ENCODE measurements at regions not wholly inside any gene's neighbourhood (a gene's known extent, or its start where the extent isn't known, plus 50 kb on each side); places are given as distances from the start of the nearest gene placed in this dataset.

GRCh38 chr4:153905231-153905630 lies 116.3 kb upstream of the SFRP2 start:
- H4K91ac ChIP-seq (replicated peaks; ENCODE audit: insufficient read length, low read length) = no peak overlapping the region
- FAIRE-seq = no peak
- H2BK5ac ChIP-seq (ENCODE audit: low read depth, low read length) = no peak overlapping the region
- H3K27me3 ChIP-seq (replicated peaks in 1 of 4; ENCODE audit: control insufficient read depth in 3 of 4, extremely low read depth in 1 of 4, insufficient read depth in 3 of 4, low read length in 3 of 4) = no peaks in the 10 kb centered on the region
- H2BK12ac ChIP-seq (ENCODE audit: low read depth, low read length) = no peak overlapping the region
- H3K4me1 ChIP-seq (replicated peaks in 1 of 4; ENCODE audit: control insufficient read depth in 3 of 4, insufficient read depth in 4 of 4, low read length in 3 of 4) = peaks cover 0 to 3% (median 1%) of the 10 kb centered on the region in 4 experiments; a peak in 2 of 7 replicates
- no peaks in the 10 kb centered on the region for H3K79me2 ChIP-seq (ENCODE audit: control insufficient read depth in 1 of 2, insufficient read depth in 2 of 2, low read length in 2 of 2)
- POLR2A ChIA-PET (ENCODE audit: partially characterized antibody) = no interaction called here
- no peaks in the 10 kb centered on the region for H3K36me3 ChIP-seq (ENCODE audit: control insufficient read depth in 2 of 4, insufficient read depth in 4 of 4, low read length in 3 of 4)
- DNase-seq (ENCODE audit: low read depth in 1 of 2, low spot score in 2 of 2) = no peak
- H3K4me3 ChIP-seq (ENCODE audit: extremely low read depth in 1 of 4, insufficient read depth in 2 of 4, low read depth in 3 of 4, low read length in 4 of 4) = no peak overlapping the region
- H3K14ac ChIP-seq (ENCODE audit: insufficient read length) = no peak overlapping the region
- H2AK5ac ChIP-seq (ENCODE audit: low read depth, low read length) = no peak overlapping the region
- H2BK120ac ChIP-seq (replicated peaks; ENCODE audit: low read depth, low read length) = no peak overlapping the region
- H3K79me1 ChIP-seq (ENCODE audit: low read depth, low read length) = no peaks in the 10 kb centered on the region
- H3K4me2 ChIP-seq (ENCODE audit: insufficient read depth in 1 of 2, low read depth in 2 of 2, low read length in 2 of 2) = no peak overlapping the region
- H3K27ac ChIP-seq (ENCODE audit: low read depth, low read length) = no peak overlapping the region
- no peak overlapping the region for H2BK20ac ChIP-seq (ENCODE audit: low read length)
- H3K9ac ChIP-seq (replicated peaks in 1 of 4; ENCODE audit: extremely low read depth in 1 of 4, low read depth in 3 of 4, low read length in 3 of 4) = no peak overlapping the region
- H4K8ac ChIP-seq (ENCODE audit: extremely low read depth, insufficient read depth, low read length) = no peak overlapping the region
- 94% methylated on average over 7 of the region's 7 CpGs; no CpG with 5 or more reads in 1 of the 2 experiments for WGBS, 2 experiments (ENCODE audit: extremely low coverage in 1 of 2, insufficient coverage in 1 of 2, insufficient read length in 1 of 2, insufficient replicate concordance in 2 of 2, low coverage in 1 of 2, low lambda C conversion rate in 2 of 2, missing lambda C conversion rate in 1 of 2)
- H4K20me1 ChIP-seq (replicated peaks in 1 of 2; ENCODE audit: control insufficient read depth in 1 of 2, insufficient read depth in 2 of 2, low read length in 2 of 2) = no peaks in the 10 kb centered on the region
- no peak overlapping the region for H4K5ac ChIP-seq (ENCODE audit: insufficient read length, low read depth, low read length)
- CTCF ChIA-PET (ENCODE audit: partially characterized antibody) = interaction anchor here (0.6 to 0.9 kb wide), 2 partner anchors 9 to 1756 kb away, joined by 3 to 4 read pairs; no protein-coding TSS in a partner anchor
- H3K18ac ChIP-seq (ENCODE audit: extremely low read depth, low read length) = no peak overlapping the region
- no peak overlapping the region for H3K4ac ChIP-seq (replicated peaks; ENCODE audit: insufficient read length, low read depth, low read length)
- no peak overlapping the region for H2AFZ ChIP-seq (ENCODE audit: low read length)
- no peak overlapping the region for H3K23ac ChIP-seq (ENCODE audit: insufficient read length)
- no peaks in the 10 kb centered on the region for H3K9me3 ChIP-seq (ENCODE audit: insufficient read depth in 2 of 2, low read depth in 1 of 2, low read length in 1 of 2)
- H3K56ac ChIP-seq (replicated peaks; ENCODE audit: insufficient read length, low read depth, low read length) = no peak overlapping the region
- no peak overlapping the region for H2BK15ac ChIP-seq (ENCODE audit: low read length)
- no peaks in the 10 kb centered on the region for H3K23me2 ChIP-seq (ENCODE audit: low read depth, low read length)
- TF ChIP-seq NANOG (IDR thresholded peaks at IDR 0.05; ENCODE audit: insufficient read depth, low read depth, low read length, poor library complexity, severe bottlenecking) (no peak), GTF2F1 (IDR thresholded peaks at IDR 0.05; ENCODE audit: borderline replicate concordance, low read depth, low read length) (no peak), SUZ12 (IDR thresholded peaks at IDR 0.05; ENCODE audit: low read length) (no peak), KDM5A (IDR thresholded peaks at IDR 0.05; ENCODE audit: low read length) (no peak), CBX5 (IDR thresholded peaks at IDR 0.05; ENCODE audit: low read depth, low read length) (no peak), BRCA1 (IDR thresholded peaks at IDR 0.05; ENCODE audit: low read depth, low read length) (no peak), FOSL1 (IDR thresholded peaks at IDR 0.05; ENCODE audit: insufficient read depth, low read depth, low read length) (no peak), TCF12 (IDR thresholded peaks at IDR 0.05; ENCODE audit: low read depth, low read length) (no peak), ATF2 (IDR thresholded peaks at IDR 0.05; ENCODE audit: low read length) (no peak), MAFK (IDR thresholded peaks at IDR 0.05; ENCODE audit: low read depth, low read length) (no peak), TAF1 (IDR thresholded peaks at IDR 0.05; ENCODE audit: low read depth, low read length) (no peak), PHF8 (conservative IDR thresholded peaks at IDR 0.05; ENCODE audit: low read depth, low read length) (no peak), RNF2 (IDR thresholded peaks at IDR 0.05; ENCODE audit: borderline replicate concordance, low read depth, low read length, missing control alignments, poor library complexity, severe bottlenecking) (no peak)

Measured in H1 (cell line).